ENCODE measurements at regions not wholly inside any gene's neighbourhood (a gene's known extent, or its start where the extent isn't known, plus 50 kb on each side); places are given as distances from the start of the nearest gene placed in this dataset.
"Not testable (repeated sequence)": the region's sequence is repeated elsewhere in the genome, so short reads cannot be mapped to it uniquely, and the experiment has no call there.

GRCh38 chr6:78538002-78538401 is 329.3 kb upstream of the IRAK1BP1 start:
- Histone ChIP-seq H3K79me2 (ENCODE audit: insufficient read depth, low read length) (no peaks in the 10 kb centered on the region), H3K4me2 (ENCODE audit: low read depth, low read length) (no peak overlapping the region), H3K27me3 (ENCODE audit: control insufficient read depth in 1 of 2, insufficient read depth in 2 of 2, low read length in 2 of 2) (no peaks in the 10 kb centered on the region), H3K27ac (ENCODE audit: extremely low read length, insufficient read depth, low read length) (no peak overlapping the region), H3K9ac (ENCODE audit: insufficient read depth, low read depth, low read length) (no peak overlapping the region), H2AFZ (ENCODE audit: low read length) (no peak overlapping the region), H3K4me1 (ENCODE audit: insufficient read depth, low read length) (no peaks in the 10 kb centered on the region), H3K9me3 (ENCODE audit: low read length) (no peaks in the 10 kb centered on the region), H4K20me1 (ENCODE audit: insufficient read depth, low read length) (no peaks in the 10 kb centered on the region), H3K36me3 (replicated peaks in 1 of 2; ENCODE audit: control insufficient read depth in 1 of 2, insufficient read depth in 2 of 2, low read length in 2 of 2) (no peaks in the 10 kb centered on the region), H3K4me3 (replicated peaks in 1 of 3; ENCODE audit: insufficient read depth in 1 of 3, low read depth in 2 of 3, low read length in 3 of 3) (no peak overlapping the region)
- DNase-seq (ENCODE audit: low spot score), result no peak
- no peak for FAIRE-seq
- 15% methylated on average over 2 of the region's 2 CpGs for WGBS (ENCODE audit: low lambda C conversion rate)
- in situ Hi-C loops (cut with HindIII; ENCODE audit: extremely low pct_ligation_motif_present, low pct_unique_long_range_greater_than_20kb), result no loop called here
- intact Hi-C loops (cut with micrococcal nuclease; ENCODE audit: unreplicated experiment), result no loop called here
- TF ChIP-seq, protein P1, sequence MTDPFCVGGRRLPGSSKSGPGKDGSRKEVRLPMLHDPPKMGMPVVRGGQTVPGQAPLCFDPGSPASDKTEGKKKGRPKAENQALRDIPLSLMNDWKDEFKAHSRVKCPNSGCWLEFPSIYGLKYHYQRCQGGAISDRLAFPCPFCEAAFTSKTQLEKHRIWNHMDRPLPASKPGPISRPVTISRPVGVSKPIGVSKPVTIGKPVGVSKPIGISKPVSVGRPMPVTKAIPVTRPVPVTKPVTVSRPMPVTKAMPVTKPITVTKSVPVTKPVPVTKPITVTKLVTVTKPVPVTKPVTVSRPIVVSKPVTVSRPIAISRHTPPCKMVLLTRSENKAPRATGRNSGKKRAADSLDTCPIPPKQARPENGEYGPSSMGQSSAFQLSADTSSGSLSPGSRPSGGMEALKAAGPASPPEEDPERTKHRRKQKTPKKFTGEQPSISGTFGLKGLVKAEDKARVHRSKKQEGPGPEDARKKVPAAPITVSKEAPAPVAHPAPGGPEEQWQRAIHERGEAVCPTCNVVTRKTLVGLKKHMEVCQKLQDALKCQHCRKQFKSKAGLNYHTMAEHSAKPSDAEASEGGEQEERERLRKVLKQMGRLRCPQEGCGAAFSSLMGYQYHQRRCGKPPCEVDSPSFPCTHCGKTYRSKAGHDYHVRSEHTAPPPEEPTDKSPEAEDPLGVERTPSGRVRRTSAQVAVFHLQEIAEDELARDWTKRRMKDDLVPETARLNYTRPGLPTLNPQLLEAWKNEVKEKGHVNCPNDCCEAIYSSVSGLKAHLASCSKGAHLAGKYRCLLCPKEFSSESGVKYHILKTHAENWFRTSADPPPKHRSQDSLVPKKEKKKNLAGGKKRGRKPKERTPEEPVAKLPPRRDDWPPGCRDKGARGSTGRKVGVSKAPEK (CRISPR knock-in tag; IDR thresholded peaks at IDR 0.05; ENCODE audit: borderline replicate concordance), result no peak
- TF ChIP-seq SMYD3 (CRISPR knock-in tag; IDR thresholded peaks at IDR 0.05) (no peak), NFIB (CRISPR knock-in tag; IDR thresholded peaks at IDR 0.05; ENCODE audit: borderline replicate concordance) (no peak), ONECUT2 (CRISPR knock-in tag; IDR thresholded peaks at IDR 0.05) (no peak), SAFB2 (CRISPR knock-in tag; IDR thresholded peaks at IDR 0.05; ENCODE audit: borderline replicate concordance, low read depth) (no peak), MTF1 (CRISPR knock-in tag; IDR thresholded peaks at IDR 0.05) (no peak), ZNF180 (CRISPR knock-in tag; IDR thresholded peaks at IDR 0.05; ENCODE audit: borderline replicate concordance, low read depth) (no peak), ZNF777 (CRISPR knock-in tag; IDR thresholded peaks at IDR 0.05) (no peak)
- CTCF ChIA-PET (ENCODE audit: low intra/inter-chr PET ratio, low total read pairs), result no interaction called here
- ATAC-seq, result no peak
- POLR2A ChIA-PET, result no interaction called here
- no TSS peak for BruUV-seq (replicated peaks)

- H3K4me3 ChIP-seq (replicated peaks in 1 of 3; ENCODE audit: insufficient read depth in 1 of 3, low read depth in 2 of 3, low read length in 3 of 3); H3K9ac ChIP-seq (ENCODE audit: insufficient read depth, low read depth, low read length); BruUV-seq (replicated peaks); FAIRE-seq; intact Hi-C loops (cut with micrococcal nuclease; ENCODE audit: unreplicated experiment); in situ Hi-C loops (cut with HindIII; ENCODE audit: extremely low pct_ligation_motif_present, low pct_unique_long_range_greater_than_20kb); H3K79me2 ChIP-seq (ENCODE audit: insufficient read depth, low read length); H3K4me2 ChIP-seq (ENCODE audit: low read depth, low read length); H3K27me3 ChIP-seq (ENCODE audit: control insufficient read depth in 1 of 2, insufficient read depth in 2 of 2, low read length in 2 of 2); H4K20me1 ChIP-seq (ENCODE audit: insufficient read depth, low read length); DNase-seq (ENCODE audit: low spot score); ATAC-seq; POLR2A ChIA-PET; H3K4me1 ChIP-seq (ENCODE audit: insufficient read depth, low read length); H3K9me3 ChIP-seq (ENCODE audit: low read length); CTCF ChIA-PET (ENCODE audit: low intra/inter-chr PET ratio, low total read pairs); H2AFZ ChIP-seq (ENCODE audit: low read length); H3K27ac ChIP-seq (ENCODE audit: extremely low read length, insufficient read depth, low read length); H3K36me3 ChIP-seq (replicated peaks in 1 of 2; ENCODE audit: control insufficient read depth in 1 of 2, insufficient read depth in 2 of 2, low read length in 2 of 2): not testable (repeated sequence)
- 60% methylated on average over 3 of the region's 3 CpGs for whole genome bisulfite sequencing (ENCODE audit: low lambda C conversion rate)
Measured at GRCh38 chr6:78547636-78548035, 319.7 kb upstream of the IRAK1BP1 start.
